Myocyte (in vitro differentiated cells): ENCODE measurements at regions not wholly inside any gene's neighbourhood (a gene's known extent, or its start where the extent isn't known, plus 50 kb on each side); places are given as distances from the start of the nearest gene placed in this dataset.
"Not testable (repeated sequence)": the region's sequence is repeated elsewhere in the genome, so short reads cannot be mapped to it uniquely, and the experiment has no call there.

Experiments
- DNase-seq: peaks from one replicate; pipeline ENCODE4 v3.0.0-alpha.2; 2012; ENCODE audit warnings: low read depth

GRCh38 chr3:107193116-107193515 is 184.1 kb upstream of the CCDC54 start:
- DNase-seq: no peak

GRCh38 chr3:107198581-107199181 is 178.6 kb upstream of the CCDC54 start:
- DNase-seq: peak; percentile 96

- DNase-seq: no peak
Measured at GRCh38 chr3:107201146-107201545, 176.1 kb upstream of the CCDC54 start.

- DNase-seq: not testable (repeated sequence)
Measured at GRCh38 chr3:107202885-107203284, 174.4 kb upstream of the CCDC54 start.

GRCh38 chr3:107204121-107204520 is 173.1 kb upstream of the CCDC54 start:
- DNase-seq: no peak

GRCh38 chr3:107205358-107205757 is 171.9 kb upstream of the CCDC54 start:
- DNase-seq: no peak

- peak; percentile 88 for DNase-seq
Measured at GRCh38 chr3:107206141-107206540, 171.1 kb upstream of the CCDC54 start.

GRCh38 chr3:107206945-107207344 is 170.3 kb upstream of the CCDC54 start:
- peak; percentile 82 for DNase-seq

- peak; percentile 99 for DNase-seq
Measured at GRCh38 chr3:107208100-107208499, 169.1 kb upstream of the CCDC54 start.

GRCh38 chr3:107208796-107209195 is 168.4 kb upstream of the CCDC54 start:
- peak; percentile 40 for DNase-seq

GRCh38 chr3:107209302-107209990 is 167.8 kb upstream of the CCDC54 start:
- DNase-seq: peak; percentile 27

GRCh38 chr3:107211608-107212007 is 165.6 kb upstream of the CCDC54 start:
- DNase-seq: no peak

- DNase-seq: no peak
Measured at GRCh38 chr3:107212618-107213017, 164.6 kb upstream of the CCDC54 start.

- DNase-seq: no peak
Measured at GRCh38 chr3:107213044-107213669, 164.1 kb upstream of the CCDC54 start.

- no peak for DNase-seq
Measured at GRCh38 chr3:107216229-107216628, 161.0 kb upstream of the CCDC54 start.

- peak; percentile 87 for DNase-seq
Measured at GRCh38 chr3:107216711-107217110, 160.5 kb upstream of the CCDC54 start.

- DNase-seq: no peak
Measured at GRCh38 chr3:107217172-107217571, 160.1 kb upstream of the CCDC54 start.

- DNase-seq: no peak
Measured at GRCh38 chr3:107218864-107219269, 158.4 kb upstream of the CCDC54 start.

- DNase-seq: peak; percentile 61
Measured at GRCh38 chr3:107220538-107220937, 156.7 kb upstream of the CCDC54 start.

GRCh38 chr3:107221856-107222255 is 155.4 kb upstream of the CCDC54 start:
- DNase-seq: no peak

GRCh38 chr3:107222907-107223306 is 154.3 kb upstream of the CCDC54 start:
- DNase-seq: no peak

- no peak for DNase-seq
Measured at GRCh38 chr3:107224026-107224596, 153.1 kb upstream of the CCDC54 start.
